Body of pancreas (tissue), 4 donors: ENCODE measurements at regions not wholly inside any gene's neighbourhood (a gene's known extent, or its start where the extent isn't known, plus 50 kb on each side); places are given as distances from the start of the nearest gene placed in this dataset.

ENCODE experiments used
- CTCF ChIP-seq, 7 experiments: fragments of 450-650 bp in 4 of 7; fragments of 200-600 bp in 3 of 7; sonication (generic) in 3 of 7; IDR thresholded peaks; one replicate each; pipeline ENCODE4 v1.5.1; 2016 to 2019; ENCODE audit warnings: antibody characterized with exemption in 7 of 7
- POLR2A ChIP-seq, 3 donors: fragments of 450-650 bp; IDR thresholded peaks; one replicate each; pipeline ENCODE4 v1.6.1; 2016; ENCODE audit warnings: antibody characterized with exemption in 3 of 3, mild to moderate bottlenecking in 2 of 3

GRCh38 chr6:28785962-28786679, 137.7 kb downstream of the TRIM27 start:
- no peak for TF ChIP-seq POLR2A (IDR thresholded peaks at IDR 0.05)
- no peak for TF ChIP-seq CTCF (IDR thresholded peaks at IDR 0.05)
